ENCODE measurements at regions not wholly inside any gene's neighbourhood (a gene's known extent, or its start where the extent isn't known, plus 50 kb on each side); places are given as distances from the start of the nearest gene placed in this dataset.

DNA sequence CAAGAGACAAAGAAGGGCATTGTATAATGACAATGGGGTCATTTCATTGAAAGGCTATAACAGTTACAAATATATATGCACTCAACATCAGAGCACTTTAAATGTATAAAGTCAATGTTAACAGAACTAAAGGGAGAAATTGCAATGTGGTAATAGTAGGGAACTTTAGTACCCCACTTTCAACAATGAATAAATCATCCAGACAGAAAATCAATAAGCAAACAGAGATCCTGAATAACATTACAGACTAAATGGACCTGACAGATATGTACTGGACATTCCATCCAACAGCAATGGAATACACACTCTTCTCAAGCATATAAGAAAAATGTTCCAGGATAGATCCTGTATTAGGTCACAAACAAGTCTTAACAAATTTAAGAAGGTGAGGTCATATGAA lies 90.5 kb upstream of the ALKAL2 start (continued):
- TF ChIP-seq, protein P1, sequence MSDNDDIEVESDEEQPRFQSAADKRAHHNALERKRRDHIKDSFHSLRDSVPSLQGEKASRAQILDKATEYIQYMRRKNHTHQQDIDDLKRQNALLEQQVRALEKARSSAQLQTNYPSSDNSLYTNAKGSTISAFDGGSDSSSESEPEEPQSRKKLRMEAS (IDR thresholded peaks at IDR 0.05): no peak
- TF ChIP-seq MED1 (CRISPR knock-in tag; IDR thresholded peaks at IDR 0.05): no peak
- TF ChIP-seq, protein P2, sequence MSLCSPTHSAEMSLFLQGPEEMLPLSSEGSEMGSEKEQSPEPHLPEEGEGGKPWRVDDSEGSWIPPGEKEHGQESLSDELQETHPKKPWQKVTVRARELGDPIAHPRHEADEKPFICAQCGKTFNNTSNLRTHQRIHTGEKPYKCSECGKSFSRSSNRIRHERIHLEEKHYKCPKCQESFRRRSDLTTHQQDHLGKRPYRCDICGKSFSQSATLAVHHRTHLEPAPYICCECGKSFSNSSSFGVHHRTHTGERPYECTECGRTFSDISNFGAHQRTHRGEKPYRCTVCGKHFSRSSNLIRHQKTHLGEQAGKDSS (CRISPR knock-in tag; IDR thresholded peaks at IDR 0.05; ENCODE audit: borderline replicate concordance, low read depth): no peak
- TF ChIP-seq GTF2F1 (IDR thresholded peaks at IDR 0.05; ENCODE audit: low read length): no peak
- no peak for TF ChIP-seq ZNF510 (CRISPR knock-in tag; IDR thresholded peaks at IDR 0.05; ENCODE audit: low read depth)
- TF ChIP-seq, protein P3, sequence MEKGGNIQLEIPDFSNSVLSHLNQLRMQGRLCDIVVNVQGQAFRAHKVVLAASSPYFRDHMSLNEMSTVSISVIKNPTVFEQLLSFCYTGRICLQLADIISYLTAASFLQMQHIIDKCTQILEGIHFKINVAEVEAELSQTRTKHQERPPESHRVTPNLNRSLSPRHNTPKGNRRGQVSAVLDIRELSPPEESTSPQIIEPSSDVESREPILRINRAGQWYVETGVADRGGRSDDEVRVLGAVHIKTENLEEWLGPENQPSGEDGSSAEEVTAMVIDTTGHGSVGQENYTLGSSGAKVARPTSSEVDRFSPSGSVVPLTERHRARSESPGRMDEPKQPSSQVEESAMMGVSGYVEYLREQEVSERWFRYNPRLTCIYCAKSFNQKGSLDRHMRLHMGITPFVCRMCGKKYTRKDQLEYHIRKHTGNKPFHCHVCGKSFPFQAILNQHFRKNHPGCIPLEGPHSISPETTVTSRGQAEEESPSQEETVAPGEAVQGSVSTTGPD (CRISPR knock-in tag; IDR thresholded peaks at IDR 0.05): no peak
- TF ChIP-seq ZNF33A (CRISPR knock-in tag; IDR thresholded peaks at IDR 0.05; ENCODE audit: borderline replicate concordance): no peak
- TF ChIP-seq HOXA3 (CRISPR knock-in tag; IDR thresholded peaks at IDR 0.05): no peak
- TF ChIP-seq PITX1 (CRISPR knock-in tag; IDR thresholded peaks at IDR 0.05): no peak
- no peak for TF ChIP-seq MTA1 (CRISPR knock-in tag; IDR thresholded peaks at IDR 0.05; ENCODE audit: borderline replicate concordance)
- no peak for TF ChIP-seq SNAPC4 (CRISPR knock-in tag; IDR thresholded peaks at IDR 0.05)
- TF ChIP-seq ZNF382 (CRISPR knock-in tag; IDR thresholded peaks at IDR 0.05; ENCODE audit: borderline replicate concordance): no peak
- TF ChIP-seq ZFP82 (CRISPR knock-in tag; IDR thresholded peaks at IDR 0.05; ENCODE audit: borderline replicate concordance): no peak
- peak; percentile 95 for TF ChIP-seq HOXD1 (CRISPR knock-in tag; IDR thresholded peaks at IDR 0.05)
- no peak for TF ChIP-seq HMG20B (CRISPR knock-in tag; conservative IDR thresholded peaks at IDR 0.05)
- TF ChIP-seq GTF3A (CRISPR knock-in tag; conservative IDR thresholded peaks at IDR 0.05): no peak
- peak in 1 of 2 experiments; percentile 88; a peak in 1 of 4 replicates for TF ChIP-seq EP300 (IDR thresholded peaks at IDR 0.05; ENCODE audit: low read depth in 2 of 2, low read length in 2 of 2)
- no peak for TF ChIP-seq EP300 (CRISPR knock-in tag; IDR thresholded peaks at IDR 0.05; ENCODE audit: borderline replicate concordance)
- no peak for TF ChIP-seq NFKBIZ (CRISPR knock-in tag; IDR thresholded peaks at IDR 0.05)
- no peak for TF ChIP-seq FOXO1 (CRISPR knock-in tag; IDR thresholded peaks at IDR 0.05)
- TF ChIP-seq ZNF674 (CRISPR knock-in tag; IDR thresholded peaks at IDR 0.05; ENCODE audit: low read depth): no peak
- TF ChIP-seq ZNF589 (CRISPR knock-in tag; conservative IDR thresholded peaks at IDR 0.05): no peak
- peak; percentile 63 for TF ChIP-seq HNF4A (CRISPR knock-in tag; IDR thresholded peaks at IDR 0.05)
- TF ChIP-seq SIX4 (CRISPR knock-in tag; IDR thresholded peaks at IDR 0.05): no peak
- no peak for TF ChIP-seq ZNF775 (CRISPR knock-in tag; IDR thresholded peaks at IDR 0.05; ENCODE audit: borderline replicate concordance)
- TF ChIP-seq ZNF713 (CRISPR knock-in tag; IDR thresholded peaks at IDR 0.05): no peak
- TF ChIP-seq FOXJ3 (CRISPR knock-in tag; IDR thresholded peaks at IDR 0.05; ENCODE audit: borderline replicate concordance): peak; percentile 45; the same call in 1 of the 2 replicates

All from HepG2 (cell line).